ENCODE measurements at regions not wholly inside any gene's neighbourhood (a gene's known extent, or its start where the extent isn't known, plus 50 kb on each side); places are given as distances from the start of the nearest gene placed in this dataset.

GRCh38 chr2:193294371-193294770 lies 1099.6 kb upstream of the TMEFF2 start:
- no peak overlapping the region for H3K4me3 ChIP-seq (ENCODE audit: low read depth, low read length)
- no peak for DNase-seq (ENCODE audit: low read depth)
- no peak for TF ChIP-seq CTCF (conservative IDR thresholded peaks at IDR 0.05; ENCODE audit: low read depth, low read length)

DNA sequence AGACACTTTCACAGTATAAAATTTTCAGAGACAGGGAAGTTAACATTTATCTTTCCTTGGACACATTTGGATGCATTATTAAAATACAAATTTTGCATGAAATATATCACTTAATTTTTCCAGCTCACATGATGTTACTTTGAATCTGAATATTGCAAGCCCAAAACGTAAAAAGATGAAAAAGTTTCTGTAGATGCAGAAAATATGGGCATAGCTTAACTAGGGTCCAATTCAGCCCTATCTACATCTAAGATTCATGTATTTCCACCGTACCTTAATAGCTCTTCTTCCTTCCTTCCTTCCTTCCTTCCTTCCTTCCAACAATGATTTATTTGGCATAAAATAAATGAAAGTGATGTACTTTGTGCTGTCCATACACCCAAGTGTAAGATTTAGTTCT lies 1084.6 kb upstream of the TMEFF2 start:
- H3K4me3 ChIP-seq (ENCODE audit: low read depth, low read length), result no peak overlapping the region
- DNase-seq (ENCODE audit: low read depth), result no peak
- TF ChIP-seq CTCF (conservative IDR thresholded peaks at IDR 0.05; ENCODE audit: low read depth, low read length), result no peak

DNA sequence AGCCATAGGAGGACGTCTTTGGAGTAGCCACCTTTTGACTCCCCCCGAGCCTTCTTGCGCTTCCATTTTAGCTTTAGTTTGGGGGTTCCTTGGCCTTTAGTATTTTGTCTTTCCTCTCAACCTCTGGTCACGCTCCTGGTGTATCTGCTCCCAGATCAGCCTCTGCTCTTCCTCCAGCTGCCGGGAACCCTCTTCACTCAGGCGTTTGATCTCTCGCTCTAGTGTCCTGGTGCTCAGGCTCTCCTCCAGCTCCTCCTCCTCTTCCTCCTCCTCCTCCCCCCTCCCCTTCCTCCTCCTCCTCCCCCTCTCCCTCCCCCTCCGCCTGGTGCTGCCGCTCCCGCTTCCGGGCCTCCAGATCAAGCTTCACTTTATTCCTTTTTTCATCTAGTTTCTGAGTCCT lies 1082.3 kb upstream of the TMEFF2 start:
- DNase-seq (ENCODE audit: low read depth), result no peak
- H3K4me3 ChIP-seq (ENCODE audit: low read depth, low read length), result no peak overlapping the region
- TF ChIP-seq CTCF (conservative IDR thresholded peaks at IDR 0.05; ENCODE audit: low read depth, low read length), result no peak

DNA sequence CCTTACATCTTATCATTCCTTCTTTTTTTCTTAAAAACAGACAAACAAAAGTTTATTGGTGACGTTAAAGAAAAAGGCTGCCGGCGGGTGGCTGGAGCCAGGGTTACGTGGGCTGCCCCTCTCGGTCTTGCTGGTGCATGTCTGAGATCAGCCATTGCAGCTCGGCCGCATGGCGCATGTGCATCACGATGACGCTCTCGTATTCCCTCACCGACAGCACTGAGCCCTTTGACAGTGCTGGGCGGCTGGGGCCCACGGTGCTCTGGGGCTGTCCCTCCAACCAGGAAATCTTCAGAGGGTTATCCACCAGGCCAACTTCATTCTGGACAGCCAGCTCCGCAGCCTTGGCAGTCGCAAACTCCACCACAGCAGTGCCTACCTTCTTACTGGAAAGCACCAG lies 1081.8 kb upstream of the TMEFF2 start:
- DNase-seq (ENCODE audit: low read depth), result no peak
- no peak for TF ChIP-seq CTCF (conservative IDR thresholded peaks at IDR 0.05; ENCODE audit: low read depth, low read length)
- H3K4me3 ChIP-seq (ENCODE audit: low read depth, low read length), result no peak overlapping the region

GRCh38 chr2:193276069-193276468 lies 1081.3 kb upstream of the TMEFF2 start:
- H3K4me3 ChIP-seq (ENCODE audit: low read depth, low read length), result no peak overlapping the region
- TF ChIP-seq CTCF (conservative IDR thresholded peaks at IDR 0.05; ENCODE audit: low read depth, low read length), result no peak
- DNase-seq (ENCODE audit: low read depth), result no peak

GRCh38 chr2:193272011-193272410 lies 1077.3 kb upstream of the TMEFF2 start:
- TF ChIP-seq CTCF (conservative IDR thresholded peaks at IDR 0.05; ENCODE audit: low read depth, low read length), result no peak
- DNase-seq (ENCODE audit: low read depth), result no peak
- H3K4me3 ChIP-seq (ENCODE audit: low read depth, low read length), result no peak overlapping the region

DNA sequence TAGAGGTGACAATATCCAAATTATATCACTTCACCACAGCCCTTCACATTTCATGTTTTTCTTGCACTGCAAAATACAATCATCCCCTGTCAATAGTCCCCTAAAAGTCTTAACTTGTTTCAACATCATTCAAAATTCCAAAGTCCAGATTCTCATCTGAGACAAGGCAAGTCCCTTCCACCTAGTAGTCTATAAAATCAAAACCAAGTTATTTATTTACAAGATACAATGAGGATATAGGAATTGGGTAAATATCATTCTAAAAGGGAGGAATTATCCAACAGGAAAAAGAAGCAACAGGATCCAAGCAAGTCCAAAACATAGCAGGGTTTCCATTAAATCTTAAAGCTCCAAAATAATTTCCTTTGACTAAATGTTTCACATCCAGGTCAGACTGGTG lies 1076.1 kb upstream of the TMEFF2 start:
- DNase-seq (ENCODE audit: low read depth), result no peak
- no peak overlapping the region for H3K4me3 ChIP-seq (ENCODE audit: low read depth, low read length)
- no peak for TF ChIP-seq CTCF (conservative IDR thresholded peaks at IDR 0.05; ENCODE audit: low read depth, low read length)
